ENCODE measurements at regions not wholly inside any gene's neighbourhood (a gene's known extent, or its start where the extent isn't known, plus 50 kb on each side); places are given as distances from the start of the nearest gene placed in this dataset.

DNA sequence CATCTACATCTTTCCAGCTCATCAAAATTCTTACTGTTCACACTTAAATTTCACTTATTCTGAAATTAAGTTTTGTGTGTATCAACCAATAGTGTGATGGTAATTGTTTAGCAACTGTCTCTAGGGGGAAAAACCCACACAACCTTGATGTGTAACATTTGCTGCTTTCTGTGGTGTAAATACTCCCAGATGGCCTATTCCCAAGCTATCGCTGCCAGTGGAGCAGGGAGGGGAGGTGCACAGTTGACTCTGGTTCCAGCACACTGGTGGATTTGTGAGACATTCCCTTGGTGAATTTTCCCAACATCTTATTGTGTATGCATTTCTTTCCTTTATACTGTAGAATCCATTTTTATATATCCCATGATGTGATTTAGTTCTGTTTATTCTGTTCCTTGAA is 275.9 kb upstream of the SHH start:
- Histone ChIP-seq H3K4me1 (ENCODE audit: control insufficient read depth, insufficient read depth, low read length) (no peaks in the 10 kb centered on the region), H4K5ac (ENCODE audit: low read depth, low read length) (no peak overlapping the region), H3K27ac (ENCODE audit: insufficient read depth, low read length) (no peak overlapping the region), H3K9me3 (ENCODE audit: control insufficient read depth, insufficient read depth, low read length) (peaks cover 33% of the 10 kb centered on the region), H3K23ac (ENCODE audit: low read depth, low read length) (no peak overlapping the region), H3K9me1 (ENCODE audit: insufficient read depth, low read length) (no peaks in the 10 kb centered on the region), H3K4me3 (ENCODE audit: insufficient read depth, low read depth, low read length) (no peak overlapping the region), H3K4ac (ENCODE audit: low read depth, low read length) (no peak overlapping the region), H2BK15ac (ENCODE audit: low read depth, low read length) (no peak overlapping the region), H3K27me3 (ENCODE audit: control insufficient read depth, insufficient read depth, low read length) (no peaks in the 10 kb centered on the region), H4K20me1 (ENCODE audit: insufficient read depth, low read length) (no peaks in the 10 kb centered on the region), H2AK9ac (replicated peaks; ENCODE audit: low read depth, low read length, poor library complexity) (no peak overlapping the region), H4K8ac (ENCODE audit: low read depth in 2 of 2, low read length in 2 of 2) (no peak overlapping the region), H3K9ac (ENCODE audit: low read depth, low read length) (no peak overlapping the region), H2BK120ac (ENCODE audit: low read depth, low read length) (no peak overlapping the region), H2AK5ac (ENCODE audit: low read depth, low read length) (no peak overlapping the region), H3K4me2 (ENCODE audit: low read depth, low read length) (no peak overlapping the region), H3K56ac (ENCODE audit: extremely low read depth, insufficient read depth, low read length) (no peak overlapping the region), H3K79me1 (ENCODE audit: low read depth in 1 of 2, low read length in 2 of 2) (no peaks in the 10 kb centered on the region), H4K91ac (ENCODE audit: insufficient read depth, low read depth, low read length) (no peak overlapping the region), H3K14ac (replicated peaks; ENCODE audit: low read depth, low read length) (no peak overlapping the region), H3K18ac (ENCODE audit: low read depth, low read length) (no peak overlapping the region), H3K36me3 (ENCODE audit: control insufficient read depth, insufficient read depth, low read length) (no peaks in the 10 kb centered on the region), H2BK5ac (ENCODE audit: low read depth, low read length, poor library complexity, severe bottlenecking) (no peak overlapping the region), H2BK20ac (ENCODE audit: low read depth, low read length) (no peak overlapping the region), H2AFZ (replicated peaks; ENCODE audit: low read length, poor library complexity) (no peak overlapping the region)
- BruUV-seq (replicated peaks), result no TSS peak
- in situ Hi-C loops (cut with MboI; ENCODE audit: low sequenced_read_pairs), result no loop called here
- TF ChIP-seq, protein P1, sequence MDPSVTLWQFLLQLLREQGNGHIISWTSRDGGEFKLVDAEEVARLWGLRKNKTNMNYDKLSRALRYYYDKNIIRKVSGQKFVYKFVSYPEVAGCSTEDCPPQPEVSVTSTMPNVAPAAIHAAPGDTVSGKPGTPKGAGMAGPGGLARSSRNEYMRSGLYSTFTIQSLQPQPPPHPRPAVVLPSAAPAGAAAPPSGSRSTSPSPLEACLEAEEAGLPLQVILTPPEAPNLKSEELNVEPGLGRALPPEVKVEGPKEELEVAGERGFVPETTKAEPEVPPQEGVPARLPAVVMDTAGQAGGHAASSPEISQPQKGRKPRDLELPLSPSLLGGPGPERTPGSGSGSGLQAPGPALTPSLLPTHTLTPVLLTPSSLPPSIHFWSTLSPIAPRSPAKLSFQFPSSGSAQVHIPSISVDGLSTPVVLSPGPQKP (IDR thresholded peaks at IDR 0.05; ENCODE audit: borderline replicate concordance, low read depth, low read length), result no peak
- TF ChIP-seq FOS (IDR thresholded peaks at IDR 0.05; ENCODE audit: low read depth, low read length), result no peak
- TF ChIP-seq BHLHE40 (IDR thresholded peaks at IDR 0.05; ENCODE audit: low read depth, low read length), result no peak
- no peak for TF ChIP-seq SMC3 (IDR thresholded peaks at IDR 0.05; ENCODE audit: low read depth, low read length)
- TF ChIP-seq, protein P2, sequence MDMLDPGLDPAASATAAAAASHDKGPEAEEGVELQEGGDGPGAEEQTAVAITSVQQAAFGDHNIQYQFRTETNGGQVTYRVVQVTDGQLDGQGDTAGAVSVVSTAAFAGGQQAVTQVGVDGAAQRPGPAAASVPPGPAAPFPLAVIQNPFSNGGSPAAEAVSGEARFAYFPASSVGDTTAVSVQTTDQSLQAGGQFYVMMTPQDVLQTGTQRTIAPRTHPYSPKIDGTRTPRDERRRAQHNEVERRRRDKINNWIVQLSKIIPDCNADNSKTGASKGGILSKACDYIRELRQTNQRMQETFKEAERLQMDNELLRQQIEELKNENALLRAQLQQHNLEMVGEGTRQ (IDR thresholded peaks at IDR 0.05; ENCODE audit: low read depth, low read length), result no peak
- WGBS, 2 experiments (ENCODE audit: extremely low coverage in 2 of 2, insufficient read length in 1 of 2), result no CpG with 5 or more reads among the region's 1 CpG
- DNase-seq (no peak), ATAC-seq (ENCODE audit: low read depth) (no peak)
- ChIA-PET CTCF (no interaction called here), POLR2A (ENCODE audit: unreplicated experiment) (no interaction called here)
- dilution Hi-C loops (cut with HindIII; ENCODE audit: low sequenced_read_pairs, unreplicated experiment), result no loop called here
- intact Hi-C loops (cut with micrococcal nuclease), result no loop called here
